ENCODE measurements at regions not wholly inside any gene's neighbourhood (a gene's known extent, or its start where the extent isn't known, plus 50 kb on each side); places are given as distances from the start of the nearest gene placed in this dataset.

GRCh38 chr4:10893395-10893794 is 208.8 kb upstream of the CLNK start:
- no peak for TF ChIP-seq KLF16 (IDR thresholded peaks at IDR 0.05)
- TF ChIP-seq PHTF2 (CRISPR knock-in tag; IDR thresholded peaks at IDR 0.05) = no peak
- TF ChIP-seq ZBTB8A (IDR thresholded peaks at IDR 0.05; ENCODE audit: partially characterized antibody) = no peak
- no peak for TF ChIP-seq FIP1L1 (IDR thresholded peaks at IDR 0.05; ENCODE audit: low read depth, low read length, poor library complexity, severe bottlenecking)
- TF ChIP-seq, protein P1, sequence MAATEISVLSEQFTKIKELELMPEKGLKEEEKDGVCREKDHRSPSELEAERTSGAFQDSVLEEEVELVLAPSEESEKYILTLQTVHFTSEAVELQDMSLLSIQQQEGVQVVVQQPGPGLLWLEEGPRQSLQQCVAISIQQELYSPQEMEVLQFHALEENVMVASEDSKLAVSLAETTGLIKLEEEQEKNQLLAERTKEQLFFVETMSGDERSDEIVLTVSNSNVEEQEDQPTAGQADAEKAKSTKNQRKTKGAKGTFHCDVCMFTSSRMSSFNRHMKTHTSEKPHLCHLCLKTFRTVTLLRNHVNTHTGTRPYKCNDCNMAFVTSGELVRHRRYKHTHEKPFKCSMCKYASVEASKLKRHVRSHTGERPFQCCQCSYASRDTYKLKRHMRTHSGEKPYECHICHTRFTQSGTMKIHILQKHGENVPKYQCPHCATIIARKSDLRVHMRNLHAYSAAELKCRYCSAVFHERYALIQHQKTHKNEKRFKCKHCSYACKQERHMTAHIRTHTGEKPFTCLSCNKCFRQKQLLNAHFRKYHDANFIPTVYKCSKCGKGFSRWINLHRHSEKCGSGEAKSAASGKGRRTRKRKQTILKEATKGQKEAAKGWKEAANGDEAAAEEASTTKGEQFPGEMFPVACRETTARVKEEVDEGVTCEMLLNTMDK (IDR thresholded peaks at IDR 0.05; ENCODE audit: borderline replicate concordance, insufficient read depth, low read depth, low read length, poor library complexity, severe bottlenecking) = no peak
- no peak for TF ChIP-seq EP400 (IDR thresholded peaks at IDR 0.05)
- TF ChIP-seq NCOR1 (IDR thresholded peaks at IDR 0.05) = no peak
- TF ChIP-seq, protein P2, sequence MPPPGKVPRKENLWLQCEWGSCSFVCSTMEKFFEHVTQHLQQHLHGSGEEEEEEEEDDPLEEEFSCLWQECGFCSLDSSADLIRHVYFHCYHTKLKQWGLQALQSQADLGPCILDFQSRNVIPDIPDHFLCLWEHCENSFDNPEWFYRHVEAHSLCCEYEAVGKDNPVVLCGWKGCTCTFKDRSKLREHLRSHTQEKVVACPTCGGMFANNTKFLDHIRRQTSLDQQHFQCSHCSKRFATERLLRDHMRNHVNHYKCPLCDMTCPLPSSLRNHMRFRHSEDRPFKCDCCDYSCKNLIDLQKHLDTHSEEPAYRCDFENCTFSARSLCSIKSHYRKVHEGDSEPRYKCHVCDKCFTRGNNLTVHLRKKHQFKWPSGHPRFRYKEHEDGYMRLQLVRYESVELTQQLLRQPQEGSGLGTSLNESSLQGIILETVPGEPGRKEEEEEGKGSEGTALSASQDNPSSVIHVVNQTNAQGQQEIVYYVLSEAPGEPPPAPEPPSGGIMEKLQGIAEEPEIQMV (tag; conservative IDR thresholded peaks at IDR 0.05; ENCODE audit: low read depth) = no peak
- no peak for TF ChIP-seq ZNF384 (IDR thresholded peaks at IDR 0.05; ENCODE audit: low read depth, low read length)
- POLR2A ChIA-PET = interaction anchor here (0.6 kb wide), 1 partner anchor 27 kb away, joined by 3 read pairs; no protein-coding TSS in a partner anchor

More at GRCh38 chr4:10893395-10893794, 208.8 kb upstream of the CLNK start:
- no peak overlapping the region for H3K9ac ChIP-seq (ENCODE audit: insufficient read depth in 1 of 2, low read depth in 2 of 2, low read length in 2 of 2)
- no peaks in the 10 kb centered on the region for H4K20me1 ChIP-seq (replicated peaks; ENCODE audit: control insufficient read depth, insufficient read depth, low read length)
- no TSS peak for BruUV-seq (replicated peaks)
- no peaks in the 10 kb centered on the region for H3K9me1 ChIP-seq (ENCODE audit: control insufficient read depth, insufficient read depth, low read length)
- CTCF ChIA-PET (ENCODE audit: low intra/inter-chr PET ratio) = no interaction called here
- 0 out of 2 replicates have a peak, but pooled peaks cover 1% of the 10 kb centered on the region for H3K9me3 ChIP-seq (replicated peaks; ENCODE audit: control insufficient read depth, insufficient read depth, low read depth, low read length)
- DNase-seq (ENCODE audit: extremely low read depth in 1 of 4, low spot score in 3 of 4) (no peak), FAIRE-seq (no peak), ATAC-seq (no peak)
- no peak overlapping the region for H3K4me2 ChIP-seq (ENCODE audit: insufficient read depth, low read length)
- H3K4me1 ChIP-seq (replicated peaks in 1 of 2; ENCODE audit: control insufficient read depth in 2 of 2, insufficient read depth in 2 of 2, low read length in 2 of 2) = no peaks in the 10 kb centered on the region
- H3K27ac ChIP-seq (ENCODE audit: extremely low read depth, low read depth, low read length) = no peak overlapping the region
- H2AFZ ChIP-seq (ENCODE audit: low read depth, low read length) = no peak overlapping the region
- no peak overlapping the region for H3K4me3 ChIP-seq
- no peaks in the 10 kb centered on the region for H3K79me2 ChIP-seq (ENCODE audit: control insufficient read depth, insufficient read depth, low read length)
- in situ Hi-C loops (cut with MboI) (no loop called here), intact Hi-C loops (cut with micrococcal nuclease) (no loop called here)
- 0% methylated on average over 2 of the region's 2 CpGs for WGBS (ENCODE audit: insufficient coverage, low coverage, missing lambda C conversion rate)
- H3K36me3 ChIP-seq (ENCODE audit: control insufficient read depth, insufficient read depth, low read length) = no peaks in the 10 kb centered on the region
- H3K27me3 ChIP-seq (ENCODE audit: control insufficient read depth in 2 of 2, insufficient read depth in 2 of 2, low read length in 2 of 2) = no peaks in the 10 kb centered on the region
